ENCODE measurements at regions not wholly inside any gene's neighbourhood (a gene's known extent, or its start where the extent isn't known, plus 50 kb on each side); places are given as distances from the start of the nearest gene placed in this dataset.

GRCh38 chrX:25175743-25176142, 160.0 kb upstream of the ARX start:
- TF ChIP-seq CTCF (IDR thresholded peaks at IDR 0.05; ENCODE audit: insufficient read depth, low read length, poor library complexity, severe bottlenecking) (no peak), EZH2phosphoT487 (conservative IDR thresholded peaks at IDR 0.05; ENCODE audit: low read length) (no peak)
